K562 (cell line): ENCODE measurements at regions not wholly inside any gene's neighbourhood (a gene's known extent, or its start where the extent isn't known, plus 50 kb on each side); places are given as distances from the start of the nearest gene placed in this dataset.

Experiments used
- ATAC-seq: fragments of 200-7000 bp; cut with Tn5 transposase; 3 replicates; pipeline ENCODE4 v1.9.1; 2020; ENCODE audit warnings: moderate library complexity
- BruUV-seq: library from RNA; stranded (reverse); fragments of 400-500 nt; replicated peaks from 2 replicates; lab custom pipeline; 2021; lab: Mats Ljungman, UMichigan
- CTCF ChIA-PET: fragments of 300-600 bp; formaldehyde crosslinking; extraction: SDS; loops from one replicate; lab custom pipeline; 2021; ENCODE audit warnings: low intra/inter-chr PET ratio; lab: Yijun Ruan, JAX
- POLR2A ChIA-PET: fragments of 300-600, 350-650 bp; sonication (Branson Sonifier 250); formaldehyde crosslinking; extraction: SDS; loops from one replicate; lab custom pipeline; 2021; ENCODE audit warnings: antibody characterized with exemption, inconsistent platforms; lab: Yijun Ruan, JAX
- DNase-seq, 4 experiments: peaks; one replicate each; pipeline versions ENCODE4 v3.0.0 to v3.0.0-alpha.2; 2011 to 2018; ENCODE audit warnings: low spot score in 3 of 4, mixed read lengths in 3 of 4; ENCODE audit errors: extremely low read depth in 1 of 4
- FAIRE-seq: peaks from 2 replicates; lab custom pipeline; 2011; peaks lifted over from hg19 to GRCh38; lab: Jason Lieb, UNC
- H2AFZ ChIP-seq: 2 replicates; pipeline ENCODE4 v1.6.0; 2011; ENCODE audit warnings: low read depth, low read length, control low read depth, inconsistent platforms
- H3K27ac ChIP-seq: fragments of 200-600 bp; 3 replicates; pipeline ENCODE4 v1.8.0; 2011; ENCODE audit warnings: low read depth, mild to moderate bottlenecking, control low read depth, inconsistent platforms, low read length, moderate library complexity, mixed read lengths; ENCODE audit errors: extremely low read depth
- H3K27me3 ChIP-seq, 2 experiments: fragments of 300-600 bp in 1 of 2; 2 replicates in 1 of 2; 3 replicates in 1 of 2; pipeline versions ENCODE4 v1.6.0 to v1.8.0; 2011; ENCODE audit warnings: inconsistent platforms in 2 of 2, low read length in 2 of 2, mild to moderate bottlenecking in 1 of 2, mixed read lengths in 1 of 2, moderate library complexity in 1 of 2; ENCODE audit not compliant: control insufficient read depth in 2 of 2, insufficient read depth in 2 of 2
- H3K36me3 ChIP-seq: fragments of 300-600 bp; 3 replicates; pipeline ENCODE4 v1.8.0; 2011; ENCODE audit warnings: mild to moderate bottlenecking, low read length, inconsistent platforms; ENCODE audit not compliant: control insufficient read depth, insufficient read depth
- H3K4me1 ChIP-seq, 2 experiments: fragments of 200-600 bp in 1 of 2; replicated peaks in 1 of 2; 2 replicates in 1 of 2; 3 replicates in 1 of 2; pipeline versions ENCODE4 v1.5.1 to v1.8.0; 2011; ENCODE audit warnings: inconsistent platforms in 2 of 2, low read length in 2 of 2, mild to moderate bottlenecking in 1 of 2, mixed read lengths in 1 of 2, moderate library complexity in 1 of 2; ENCODE audit not compliant: control insufficient read depth in 2 of 2, insufficient read depth in 2 of 2
- H3K4me2 ChIP-seq: 2 replicates; pipeline ENCODE4 v1.6.1; 2011; ENCODE audit warnings: low read length, control low read depth, inconsistent platforms, mixed read lengths; ENCODE audit not compliant: insufficient read depth
- H3K4me3 ChIP-seq: fragments of 200-600 bp; sonication (generic), shearing (Covaris generic); 2 replicates; pipeline ENCODE4 v1.5.1; 2016; ENCODE audit warnings: control low read depth, inconsistent platforms
- H3K79me2 ChIP-seq: fragments of 200-600 bp; 3 replicates; pipeline ENCODE4 v1.8.0; 2011; ENCODE audit warnings: low read length, inconsistent platforms; ENCODE audit not compliant: control insufficient read depth, insufficient read depth
- H3K9ac ChIP-seq, 2 experiments: 2 replicates each; pipeline versions ENCODE4 v1.6.0 to v1.6.1; 2011; ENCODE audit warnings: low read depth in 2 of 2, low read length in 2 of 2, control low read depth in 1 of 2, inconsistent platforms in 1 of 2, mild to moderate bottlenecking in 1 of 2, mixed read lengths in 1 of 2; ENCODE audit not compliant: insufficient read depth in 1 of 2
- H3K9me1 ChIP-seq: one replicate; pipeline ENCODE4 v1.6.0; 2011; ENCODE audit warnings: inconsistent platforms, mild to moderate bottlenecking, low read length, moderate library complexity; ENCODE audit not compliant: control insufficient read depth, insufficient read depth
- H3K9me3 ChIP-seq: replicated peaks from 2 replicates; pipeline ENCODE4 v1.5.1; 2011; ENCODE audit warnings: low read depth, low read length, inconsistent platforms; ENCODE audit not compliant: control insufficient read depth, insufficient read depth
- H4K20me1 ChIP-seq: replicated peaks from 2 replicates; pipeline ENCODE4 v1.6.1; 2011; ENCODE audit warnings: low read length, inconsistent platforms, mixed read lengths; ENCODE audit not compliant: control insufficient read depth, insufficient read depth
- ETV6 ChIP-seq, 3 experiments: fragments of 150-350 bp in 1 of 3; sonication (generic) in 1 of 3; formaldehyde crosslinking in 1 of 3; IDR thresholded peaks; 2 replicates each; pipeline versions ENCODE4 v1.6.1 to v1.8.0; 2014 to 2022; ENCODE audit warnings: borderline replicate concordance in 2 of 3, low read depth in 2 of 3, antibody characterized with exemption in 1 of 3, low read length in 1 of 3, mild to moderate bottlenecking in 1 of 3, missing genetic modification reagents in 1 of 3
- GATAD2B ChIP-seq: fragments of 450-650 bp; IDR thresholded peaks from 2 replicates; pipeline ENCODE4 v1.6.1; 2017; ENCODE audit warnings: mild to moderate bottlenecking, borderline replicate concordance
- GTF2E2 ChIP-seq: fragments of 200-800 bp; sonication (Bioruptor generic); IDR thresholded peaks from 2 replicates; pipeline ENCODE4 v1.6.1; 2016; ENCODE audit warnings: missing genetic modification characterization, missing compliant biosample characterization
- HOXB6 ChIP-seq: fragments of 250-450 bp; sonication (Bioruptor Pico); IDR thresholded peaks from 2 replicates; pipeline ENCODE4 v1.5.1; 2022; ENCODE audit warnings: mild to moderate bottlenecking, borderline replicate concordance
- MEIS2 ChIP-seq: fragments of 450-650 bp; IDR thresholded peaks from 2 replicates; pipeline ENCODE4 v1.6.1; 2014; ENCODE audit warnings: mild to moderate bottlenecking; ENCODE audit not compliant: partially characterized antibody
- MYNN ChIP-seq, 2 experiments: sonication (generic); formaldehyde crosslinking in 1 of 2; IDR thresholded peaks; 2 replicates each; pipeline versions ENCODE4 v1.5.0 to v1.6.1; 2016 to 2020; ENCODE audit warnings: antibody characterized with exemption in 1 of 2, missing genetic modification reagents in 1 of 2
- NR2C1 ChIP-seq, 2 experiments: fragments of 450-650 bp; IDR thresholded peaks; 2 replicates each; pipeline ENCODE4 v1.6.1; 2017; ENCODE audit warnings: mild to moderate bottlenecking in 2 of 2, antibody characterized with exemption in 1 of 2, inconsistent platforms in 1 of 2, missing compliant biosample characterization in 1 of 2, missing genetic modification characterization in 1 of 2
- POLR2G ChIP-seq: fragments of 200-400 bp; formaldehyde crosslinking; IDR thresholded peaks from 2 replicates; pipeline ENCODE4 v1.6.1; 2017; ENCODE audit warnings: low read depth, mild to moderate bottlenecking, antibody characterized with exemption, low read length, moderate library complexity
- SIX5 ChIP-seq, 2 experiments: IDR thresholded peaks; 2 replicates each; pipeline ENCODE4 v1.6.1; 2011; ENCODE audit warnings: low read length in 2 of 2, borderline replicate concordance in 1 of 2, low read depth in 1 of 2, mild to moderate bottlenecking in 1 of 2, moderate library complexity in 1 of 2; ENCODE audit not compliant: insufficient read depth in 1 of 2
- TARDBP ChIP-seq: fragments of 450-650 bp; IDR thresholded peaks from 2 replicates; pipeline ENCODE4 v1.6.1; 2016
- TCF3 ChIP-seq: sonication (generic); formaldehyde crosslinking; IDR thresholded peaks from 2 replicates; pipeline ENCODE4 v1.4.0; 2020; ENCODE audit warnings: mild to moderate bottlenecking, missing genetic modification reagents
- ZKSCAN1 ChIP-seq: fragments of 150-350 bp; IDR thresholded peaks from 2 replicates; pipeline ENCODE4 v1.6.1; 2016; ENCODE audit warnings: low read depth, low read length
- ZNF174 ChIP-seq: fragments of 250-450 bp; sonication (Bioruptor Pico); IDR thresholded peaks from 2 replicates; pipeline ENCODE4 v1.4.0; 2020; ENCODE audit warnings: mild to moderate bottlenecking
- ZNF766 ChIP-seq: fragments of 200-800 bp; sonication (Bioruptor generic); conservative IDR thresholded peaks from 2 replicates; pipeline ENCODE4 v1.6.1; 2016; ENCODE audit warnings: missing genetic modification characterization, missing compliant biosample characterization
- ZNF830 ChIP-seq: fragments of 250-450 bp; sonication (Bioruptor Pico); IDR thresholded peaks from 2 replicates; pipeline ENCODE4 v1.5.0; 2021; ENCODE audit warnings: mild to moderate bottlenecking
- WGBS: fragments of 100-300 bp; shearing (Covaris generic); methylation state at CpG from one replicate; pipeline ENCODE4 v1.1.6; 2016; ENCODE audit warnings: low coverage, mixed read lengths; ENCODE audit not compliant: insufficient coverage; ENCODE audit errors: missing lambda C conversion rate; 5-methylcytosine and 5-hydroxymethylcytosine counted together
- in situ Hi-C: fragments of 300-500 bp; cut with MboI; formaldehyde crosslinking; loops from 4 replicates; pipeline ENCODE4 v1.15.0; 2018; ENCODE audit warnings: inconsistent platforms, mixed read lengths
- intact Hi-C: fragments of 100-400 bp; cut with micrococcal nuclease; formaldehyde crosslinking; loops from 2 replicates; pipeline ENCODE4 v1.14.2; 2022

GRCh38 chr12:124380796-124381455 is 86.0 kb downstream of the RFLNA start:
- ChIA-PET CTCF (no interaction called here), POLR2A (interaction anchor here (0.5 to 0.9 kb wide), 5 partner anchors 11 to 312 kb away, joined by 3 to 5 read pairs (median 3); no protein-coding TSS in a partner anchor)
- H2AFZ ChIP-seq: no peak overlapping the region
- peaks cover 0 to 15% of the 10 kb centered on the region in 2 experiments; a peak in 1 of 5 replicates for H3K4me1 ChIP-seq
- H3K36me3 ChIP-seq: peaks cover 49% of the 10 kb centered on the region; the same call in 1 of the 3 replicates
- in situ Hi-C loops: no loop called here
- no peak overlapping the region for H3K4me3 ChIP-seq
- peak; percentile 27 for TF ChIP-seq MEIS2
- TF ChIP-seq HOXB6 (CRISPR knock-in tag): no peak
- TF ChIP-seq TCF3 (CRISPR knock-in tag): no peak
- no peak for TF ChIP-seq NR2C1 (IDR thresholded peaks at IDR 0.05)
- no peak for TF ChIP-seq NR2C1 (tag; IDR thresholded peaks at IDR 0.05)
- TF ChIP-seq SIX5 (IDR thresholded peaks at IDR 0.05; ENCODE audit: borderline replicate concordance in 1 of 2, insufficient read depth in 1 of 2, low read depth in 1 of 2, low read length in 2 of 2): no peak
- no peak for TF ChIP-seq POLR2G
- no peak for TF ChIP-seq MYNN (IDR thresholded peaks at IDR 0.05)
- TF ChIP-seq MYNN (CRISPR knock-in tag; IDR thresholded peaks at IDR 0.05): no peak
- no peak for TF ChIP-seq ZNF174
- TF ChIP-seq ETV6 (IDR thresholded peaks at IDR 0.05; ENCODE audit: borderline replicate concordance in 1 of 2, low read depth in 2 of 2, low read length in 1 of 2): no peak
- no peak for TF ChIP-seq ETV6 (CRISPR knock-in tag; IDR thresholded peaks at IDR 0.05; ENCODE audit: borderline replicate concordance)
- TF ChIP-seq ZNF830 (CRISPR knock-in tag): no peak
- no peak for TF ChIP-seq TARDBP
- no peak for TF ChIP-seq GTF2E2 (tag)
- no peak for TF ChIP-seq GATAD2B
- TF ChIP-seq ZKSCAN1: peak; percentile 96
- no peak for TF ChIP-seq ZNF766 (CRISPR knock-in tag)
- H4K20me1 ChIP-seq: peaks cover 5% of the 10 kb centered on the region; the same call in 1 of the 2 replicates
- no peak for DNase-seq
- H3K9me3 ChIP-seq: no peaks in the 10 kb centered on the region
- no peaks in the 10 kb centered on the region for H3K79me2 ChIP-seq
- H3K9me1 ChIP-seq: no peaks in the 10 kb centered on the region
- FAIRE-seq: no peak
- no peak overlapping the region for H3K27ac ChIP-seq
- H3K9ac ChIP-seq: no peak overlapping the region
- H3K4me2 ChIP-seq: no peak overlapping the region
- no peak for ATAC-seq
- WGBS: 66% methylated on average over 8 of the region's 8 CpGs
- no peaks in the 10 kb centered on the region for H3K27me3 ChIP-seq
- no TSS peak for BruUV-seq
- intact Hi-C loops: no loop called here
